T-cell (primary cell): ENCODE measurements at regions not wholly inside any gene's neighbourhood (a gene's known extent, or its start where the extent isn't known, plus 50 kb on each side); places are given as distances from the start of the nearest gene placed in this dataset.

Source experiments
- ATAC-seq, 4 experiments: fragments of 200-7000 bp in 3 of 4; fragments of 150-1000 bp in 1 of 4; cut with Tn5 transposase; replicated peaks in 1 of 4; 1 replicate in 3 of 4; 2 replicates in 1 of 4; pipeline ENCODE4 v1.10.0; 2021; ENCODE audit warnings: moderate library complexity in 3 of 4, mild to moderate bottlenecking in 2 of 4, moderate number of reproducible peaks in 1 of 4
- CTCF ChIA-PET, 2 donors: fragments of 300-600 bp; sonication (Branson Sonifier 250); formaldehyde crosslinking; loops; one replicate each; lab custom pipeline; 2022; ENCODE audit warnings: antibody characterized with exemption in 2 of 2; lab: Charles Lee
- POLR2A ChIA-PET, 2 donors: fragments of 300-600 bp; sonication (Branson Sonifier 250); formaldehyde crosslinking; loops; one replicate each; lab custom pipeline; 2022; ENCODE audit warnings: antibody characterized with exemption in 2 of 2; lab: Charles Lee
- DNase-seq, 35 experiments: peaks; one replicate each; pipeline versions ENCODE4 v3.0.0 to v3.0.0-alpha.2; 2013 to 2023
- H3K27ac ChIP-seq: one replicate; pipeline ENCODE4 v1.5.1; 2013; ENCODE audit warnings: low read length
- H3K27me3 ChIP-seq, 2 experiments: replicated peaks in 1 of 2; 1 replicate in 1 of 2; 2 replicates in 1 of 2; pipeline versions ENCODE4 v1.6.1 to v1.7.0; 2013; ENCODE audit warnings: low read length in 1 of 2, mixed read lengths in 1 of 2; ENCODE audit not compliant: control insufficient read depth in 2 of 2, insufficient read depth in 2 of 2; ENCODE audit errors: extremely low read depth in 1 of 2
- H3K36me3 ChIP-seq, 2 donors: 1 replicate in 1 of 2; 2 replicates in 1 of 2; pipeline versions ENCODE4 v1.6.1 to v1.7.0; 2013; ENCODE audit warnings: low read length in 1 of 2; ENCODE audit not compliant: control insufficient read depth in 2 of 2, insufficient read depth in 1 of 2; ENCODE audit errors: extremely low read depth in 1 of 2
- H3K4me1 ChIP-seq, 2 experiments: 1 replicate in 1 of 2; 2 replicates in 1 of 2; pipeline versions ENCODE4 v1.6.1 to v1.7.0; 2013; ENCODE audit warnings: low read length in 2 of 2, mixed read lengths in 1 of 2; ENCODE audit not compliant: insufficient read depth in 2 of 2, control insufficient read depth in 1 of 2; ENCODE audit errors: extremely low read depth in 1 of 2
- H3K4me3 ChIP-seq, 2 donors: 1 replicate in 1 of 2; 2 replicates in 1 of 2; pipeline versions ENCODE4 v1.5.1 to v1.7.0; 2013; ENCODE audit warnings: mild to moderate bottlenecking in 2 of 2, low read length in 1 of 2, moderate library complexity in 1 of 2; ENCODE audit not compliant: control insufficient read depth in 1 of 2; ENCODE audit errors: extremely low read depth in 1 of 2
- H3K9me3 ChIP-seq: 2 replicates; pipeline ENCODE4 v1.7.0; 2013
- H3K27ac Mint-ChIP-seq, 2 donors: one replicate each; pipeline ENCODE4 v1.8.0; 2020 to 2021; ENCODE audit warnings: mild to moderate bottlenecking in 2 of 2, mixed read lengths in 2 of 2
- H3K27me3 Mint-ChIP-seq, 2 donors: one replicate each; pipeline ENCODE4 v1.8.0; 2021 to 2022; ENCODE audit warnings: mixed read lengths in 2 of 2
- H3K36me3 Mint-ChIP-seq: one replicate; pipeline ENCODE4 v1.8.0; 2021; ENCODE audit warnings: mixed read lengths
- H3K4me1 Mint-ChIP-seq, 3 donors: one replicate each; pipeline ENCODE4 v1.8.0; 2020 to 2022; ENCODE audit warnings: mixed read lengths in 3 of 3, mild to moderate bottlenecking in 1 of 3
- H3K4me3 Mint-ChIP-seq, 3 donors: one replicate each; pipeline ENCODE4 v1.8.0; 2020 to 2022; ENCODE audit warnings: mild to moderate bottlenecking in 3 of 3, mixed read lengths in 3 of 3, moderate library complexity in 3 of 3
- H3K9me3 Mint-ChIP-seq, 3 donors: one replicate each; pipeline ENCODE4 v1.8.0; 2020 to 2022; ENCODE audit warnings: mixed read lengths in 3 of 3
- WGBS: methylation state at CpG from one replicate; pipeline ENCODE4 v1.1.5; 2013; ENCODE audit warnings: missing lambda C conversion rate; ENCODE audit not compliant: insufficient coverage; 5-methylcytosine and 5-hydroxymethylcytosine counted together

DNA sequence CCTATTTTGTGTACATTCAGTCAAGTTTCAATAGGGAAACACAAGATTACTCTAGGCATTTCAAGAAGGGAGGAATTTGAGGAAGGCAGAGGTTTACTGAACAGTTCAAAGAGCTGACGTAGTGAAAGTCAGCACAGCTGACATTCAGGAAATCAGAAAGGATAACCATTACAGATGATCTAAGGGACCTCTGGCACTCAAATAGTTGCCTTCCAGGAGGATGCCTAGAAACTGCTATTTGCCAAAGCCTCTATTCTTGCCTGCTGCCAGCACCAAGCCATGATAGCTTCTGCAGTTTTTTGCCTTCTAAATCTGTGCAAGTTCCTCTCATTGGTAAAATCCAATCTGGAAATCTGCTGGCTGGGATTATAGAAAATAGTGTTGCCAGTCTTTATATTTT is 373.1 kb downstream of the CSNK1G3 start:
- Histone ChIP-seq H3K4me3 (no peak overlapping the region), H3K9me3 (no peaks in the 10 kb centered on the region), H3K4me1 (no peaks in the 10 kb centered on the region), H3K36me3 (no peaks in the 10 kb centered on the region), H3K27ac (no peak overlapping the region), H3K27me3 (no peaks in the 10 kb centered on the region)
- DNase-seq (no peak), ATAC-seq (no peak)
- H3K4me3 Mint-ChIP-seq = no peak overlapping the region
- H3K27me3 Mint-ChIP-seq = no peaks in the 10 kb centered on the region
- no peak overlapping the region for H3K27ac Mint-ChIP-seq
- POLR2A ChIA-PET = no interaction called here
- CTCF ChIA-PET = no interaction called here
- H3K4me1 Mint-ChIP-seq = no peaks in the 10 kb centered on the region
- H3K36me3 Mint-ChIP-seq = no peaks in the 10 kb centered on the region
- WGBS = 86% methylated on average over 1 of the region's 1 CpG
- H3K9me3 Mint-ChIP-seq = peaks cover 0 to 5% (median 4%) of the 10 kb centered on the region in 3 donors

DNA sequence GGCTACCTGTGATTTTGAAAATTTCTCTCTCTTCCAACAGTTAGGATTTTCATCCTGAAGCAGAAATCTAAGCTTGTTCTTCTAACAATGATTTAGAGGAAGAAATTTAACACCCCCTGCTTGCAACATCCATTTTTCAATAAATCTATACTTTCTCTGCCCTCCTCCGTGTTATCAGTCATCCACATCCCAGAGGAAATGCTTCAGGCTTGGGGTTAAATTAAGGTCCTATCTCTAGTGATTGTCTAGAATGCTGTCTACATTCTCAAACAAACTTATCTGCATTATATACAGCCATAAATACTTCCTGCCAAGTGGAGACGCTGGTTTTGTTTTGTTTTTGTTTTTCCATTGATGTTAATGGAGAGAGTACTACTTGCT is 371.0 kb downstream of the CSNK1G3 start:
- Mint-ChIP-seq H3K27ac (no peak overlapping the region), H3K36me3 (no peaks in the 10 kb centered on the region), H3K9me3 (peaks cover 0 to 5% (median 2%) of the 10 kb centered on the region in 3 donors), H3K4me3 (no peak overlapping the region), H3K27me3 (no peaks in the 10 kb centered on the region), H3K4me1 (no peaks in the 10 kb centered on the region)
- DNase-seq = no peak
- no peak for ATAC-seq
- no peak overlapping the region for H3K4me3 ChIP-seq
- H3K27ac ChIP-seq = no peak overlapping the region
- H3K27me3 ChIP-seq = no peaks in the 10 kb centered on the region
- no peaks in the 10 kb centered on the region for H3K9me3 ChIP-seq
- no CpG with 5 or more reads among the region's 2 CpGs for WGBS
- H3K36me3 ChIP-seq = no peaks in the 10 kb centered on the region
- H3K4me1 ChIP-seq = no peaks in the 10 kb centered on the region
- ChIA-PET POLR2A (no interaction called here), CTCF (no interaction called here)

DNA sequence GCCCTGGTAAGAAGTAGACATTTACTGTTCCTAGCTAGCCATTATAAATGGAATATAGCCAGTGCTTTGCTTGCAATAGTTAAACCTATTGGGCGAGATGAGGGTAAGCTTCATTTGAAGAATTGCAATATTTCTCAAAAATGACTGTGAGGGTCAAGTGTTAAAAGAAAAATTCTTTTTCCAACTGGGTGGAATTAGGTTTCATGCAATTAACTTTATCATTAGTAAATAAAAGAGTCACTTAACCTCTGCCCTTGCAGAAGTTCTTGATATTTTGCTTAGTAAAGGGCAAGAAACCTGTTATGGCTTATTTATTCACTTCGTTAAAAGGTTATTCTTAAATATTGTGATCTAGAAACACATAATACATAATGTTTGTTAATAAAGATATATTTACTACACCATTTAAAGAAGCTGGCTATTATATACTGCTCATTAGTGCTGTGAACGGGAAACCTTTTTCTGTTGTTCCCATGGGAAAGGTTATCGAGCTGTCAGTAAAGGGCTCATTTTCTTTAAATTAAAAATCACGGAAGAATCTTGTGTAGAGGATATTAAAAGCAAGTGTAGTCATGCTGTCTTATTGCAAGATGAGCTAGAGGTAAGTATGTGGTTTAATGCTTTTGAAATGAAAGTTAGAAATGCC is 370.5 kb downstream of the CSNK1G3 start:
- Histone ChIP-seq H3K27me3 (no peaks in the 10 kb centered on the region), H3K4me3 (no peak overlapping the region), H3K9me3 (no peaks in the 10 kb centered on the region), H3K27ac (no peak overlapping the region), H3K4me1 (no peaks in the 10 kb centered on the region), H3K36me3 (no peaks in the 10 kb centered on the region)
- no CpG with 5 or more reads among the region's 5 CpGs for WGBS
- Mint-ChIP-seq H3K36me3 (no peaks in the 10 kb centered on the region), H3K27ac (no peak overlapping the region), H3K4me1 (no peaks in the 10 kb centered on the region), H3K9me3 (peaks cover 0 to 2% (median 0%) of the 10 kb centered on the region in 3 donors), H3K4me3 (no peak overlapping the region), H3K27me3 (no peaks in the 10 kb centered on the region)
- DNase-seq (no peak), ATAC-seq (no peak)
- ChIA-PET CTCF (no interaction called here), POLR2A (no interaction called here)

DNA sequence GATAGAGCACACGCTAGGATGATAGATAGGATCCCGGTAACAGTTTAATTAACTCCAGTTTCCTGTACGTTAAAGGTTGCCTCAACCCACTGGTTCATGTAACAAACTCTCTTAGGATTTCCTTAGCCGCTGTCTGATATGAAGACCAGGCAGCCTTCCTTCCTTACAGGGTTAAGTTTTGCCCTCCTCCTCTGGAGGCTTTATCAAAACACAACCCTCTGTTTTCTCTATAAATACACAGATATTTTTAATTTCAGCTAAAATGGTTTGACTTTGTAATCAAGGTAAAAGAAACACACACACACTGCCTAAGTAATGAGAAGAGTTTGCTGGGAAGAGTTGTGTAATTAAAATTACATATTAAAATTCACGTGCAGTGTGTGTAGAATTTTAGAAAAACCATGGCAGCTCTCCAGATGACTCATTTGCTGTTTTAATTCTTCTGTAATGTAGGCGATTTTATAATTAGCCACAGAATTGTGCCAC is 369.8 kb downstream of the CSNK1G3 start:
- H3K9me3 Mint-ChIP-seq = peaks cover 0 to 2% (median 0%) of the 10 kb centered on the region in 3 donors
- no peaks in the 10 kb centered on the region for H3K36me3 ChIP-seq
- 66% methylated on average over 3 of the region's 6 CpGs for WGBS
- ATAC-seq = no peak
- no peak overlapping the region for H3K27ac Mint-ChIP-seq
- DNase-seq = no peak
- CTCF ChIA-PET = no interaction called here
- POLR2A ChIA-PET = no interaction called here
- H3K27me3 ChIP-seq = no peaks in the 10 kb centered on the region
- no peak overlapping the region for H3K4me3 Mint-ChIP-seq
- no peaks in the 10 kb centered on the region for H3K4me1 ChIP-seq
- H3K4me3 ChIP-seq = no peak overlapping the region
- no peak overlapping the region for H3K27ac ChIP-seq
- no peaks in the 10 kb centered on the region for H3K27me3 Mint-ChIP-seq
- no peaks in the 10 kb centered on the region for H3K4me1 Mint-ChIP-seq
- H3K36me3 Mint-ChIP-seq = no peaks in the 10 kb centered on the region
- H3K9me3 ChIP-seq = no peaks in the 10 kb centered on the region

DNA sequence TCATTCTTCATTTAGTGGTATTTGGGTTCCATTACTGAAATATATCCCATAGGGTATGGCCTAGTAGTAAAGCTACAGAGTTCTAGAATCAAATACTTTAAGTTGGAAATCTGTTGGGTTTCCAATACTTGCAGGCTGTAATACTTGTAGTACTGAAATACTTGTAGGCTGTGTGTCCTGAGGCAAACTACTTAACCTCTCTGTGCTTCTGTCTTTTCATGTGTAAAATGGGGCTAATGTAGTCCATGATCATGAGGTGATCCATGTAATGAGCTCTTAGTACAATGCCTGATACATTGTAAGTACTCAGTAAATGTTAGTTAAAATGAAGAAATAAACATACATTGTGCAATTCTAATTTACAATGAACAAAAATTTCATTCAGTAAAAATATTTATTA is 368.9 kb downstream of the CSNK1G3 start:
- Histone ChIP-seq H3K4me3 (no peak overlapping the region), H3K36me3 (no peaks in the 10 kb centered on the region), H3K27me3 (no peaks in the 10 kb centered on the region), H3K27ac (no peak overlapping the region), H3K9me3 (no peaks in the 10 kb centered on the region), H3K4me1 (no peaks in the 10 kb centered on the region)
- H3K9me3 Mint-ChIP-seq = peaks cover 0 to 2% (median 0%) of the 10 kb centered on the region in 3 donors
- DNase-seq (no peak), ATAC-seq (no peak)
- H3K27ac Mint-ChIP-seq = no peak overlapping the region
- CTCF ChIA-PET = no interaction called here
- no peak overlapping the region for H3K4me3 Mint-ChIP-seq
- H3K27me3 Mint-ChIP-seq = no peaks in the 10 kb centered on the region
- POLR2A ChIA-PET = no interaction called here
- no peaks in the 10 kb centered on the region for H3K36me3 Mint-ChIP-seq
- H3K4me1 Mint-ChIP-seq = no peaks in the 10 kb centered on the region

DNA sequence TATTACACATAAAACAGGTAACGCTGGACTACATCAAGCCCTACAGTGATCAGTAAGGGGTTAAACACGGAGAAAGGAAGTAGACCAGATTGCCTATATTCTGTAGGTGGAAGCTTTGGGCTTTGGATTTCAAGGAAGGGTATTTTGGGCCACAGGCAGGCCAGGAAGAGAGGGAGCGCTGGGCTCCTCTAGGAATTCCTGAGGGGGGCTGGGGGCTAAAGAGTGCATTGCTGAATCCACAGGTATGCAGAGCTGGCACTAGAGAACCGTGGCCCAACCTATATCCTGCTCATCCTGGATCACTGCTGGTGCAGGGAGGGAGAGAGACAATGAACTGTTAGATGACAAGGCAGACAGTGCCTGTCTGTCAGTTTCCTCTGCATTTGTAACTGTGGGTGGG is 367.1 kb downstream of the CSNK1G3 start:
- no peaks in the 10 kb centered on the region for H3K4me1 Mint-ChIP-seq
- Histone ChIP-seq H3K4me3 (no peak overlapping the region), H3K36me3 (no peaks in the 10 kb centered on the region), H3K27ac (no peak overlapping the region), H3K27me3 (no peaks in the 10 kb centered on the region), H3K9me3 (no peaks in the 10 kb centered on the region), H3K4me1 (peaks cover 0 to 2% of the 10 kb centered on the region in 2 experiments)
- no peaks in the 10 kb centered on the region for H3K27me3 Mint-ChIP-seq
- DNase-seq (no peak), ATAC-seq (no peak)
- POLR2A ChIA-PET = no interaction called here
- H3K27ac Mint-ChIP-seq = no peak overlapping the region
- H3K36me3 Mint-ChIP-seq = no peaks in the 10 kb centered on the region
- 49% methylated on average over 2 of the region's 4 CpGs for WGBS
- CTCF ChIA-PET = no interaction called here
- H3K9me3 Mint-ChIP-seq = no peaks in the 10 kb centered on the region
- no peak overlapping the region for H3K4me3 Mint-ChIP-seq

DNA sequence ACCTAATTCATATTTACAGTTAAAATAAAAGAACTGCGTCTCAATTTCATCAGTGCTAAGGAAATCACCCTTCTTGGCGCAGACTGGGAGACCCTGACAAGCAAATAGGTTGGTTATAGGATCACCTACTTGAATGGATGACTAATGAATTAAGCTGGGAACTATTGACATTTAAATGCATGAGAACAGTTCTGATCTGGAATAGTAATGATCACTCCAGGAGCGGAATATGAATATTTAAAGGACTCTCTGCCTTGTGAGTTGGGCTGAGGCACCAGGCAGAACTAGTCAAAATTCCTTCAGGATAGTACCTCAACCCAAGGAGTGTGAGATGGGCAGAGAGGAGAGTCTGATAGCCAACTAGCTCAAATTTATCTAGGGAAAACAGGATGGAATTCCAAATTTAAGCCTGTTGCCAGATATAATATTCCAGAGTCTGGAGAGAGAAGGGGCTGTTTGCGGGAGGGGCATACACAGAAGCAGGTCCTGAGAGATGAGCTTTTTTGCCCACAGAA is 364.4 kb downstream of the CSNK1G3 start:
- no peak overlapping the region for H3K4me3 Mint-ChIP-seq
- Histone ChIP-seq H3K4me3 (no peak overlapping the region), H3K27me3 (no peaks in the 10 kb centered on the region), H3K36me3 (no peaks in the 10 kb centered on the region), H3K9me3 (no peaks in the 10 kb centered on the region), H3K4me1 (peaks cover 0 to 2% of the 10 kb centered on the region in 2 experiments), H3K27ac (no peak overlapping the region)
- H3K36me3 Mint-ChIP-seq = no peaks in the 10 kb centered on the region
- no peak overlapping the region for H3K27ac Mint-ChIP-seq
- POLR2A ChIA-PET = no interaction called here
- CTCF ChIA-PET = no interaction called here
- 80% methylated on average over 2 of the region's 4 CpGs for WGBS
- DNase-seq (no peak), ATAC-seq (no peak)
- H3K9me3 Mint-ChIP-seq = no peaks in the 10 kb centered on the region
- no peaks in the 10 kb centered on the region for H3K27me3 Mint-ChIP-seq
- no peaks in the 10 kb centered on the region for H3K4me1 Mint-ChIP-seq
